ENCODE measurements at regions not wholly inside any gene's neighbourhood (a gene's known extent, or its start where the extent isn't known, plus 50 kb on each side); places are given as distances from the start of the nearest gene placed in this dataset.
"Not testable (repeated sequence)": the region's sequence is repeated elsewhere in the genome, so short reads cannot be mapped to it uniquely, and the experiment has no call there.

DNA sequence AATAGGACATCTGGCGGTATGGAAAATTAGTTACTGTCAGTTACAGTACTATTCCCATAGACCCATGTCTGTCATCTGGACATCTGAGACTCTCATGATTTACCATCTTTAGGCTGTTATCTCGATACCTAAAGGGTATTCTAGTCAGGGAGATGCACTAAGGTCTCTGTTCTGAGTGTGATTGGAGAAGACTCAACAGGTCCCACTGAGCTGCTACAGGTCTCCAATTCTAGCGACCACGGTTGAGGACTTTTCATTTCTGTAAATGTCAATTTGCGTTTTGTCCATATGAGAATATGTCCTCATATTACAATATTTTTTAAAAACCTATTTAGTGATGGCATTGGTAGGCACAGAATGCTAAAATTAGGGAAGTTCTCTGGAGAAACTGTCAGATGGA lies 1160.2 kb downstream of the TMEM121 start:
- no peak for DNase-seq (ENCODE audit: low read depth, low spot score)

DNA sequence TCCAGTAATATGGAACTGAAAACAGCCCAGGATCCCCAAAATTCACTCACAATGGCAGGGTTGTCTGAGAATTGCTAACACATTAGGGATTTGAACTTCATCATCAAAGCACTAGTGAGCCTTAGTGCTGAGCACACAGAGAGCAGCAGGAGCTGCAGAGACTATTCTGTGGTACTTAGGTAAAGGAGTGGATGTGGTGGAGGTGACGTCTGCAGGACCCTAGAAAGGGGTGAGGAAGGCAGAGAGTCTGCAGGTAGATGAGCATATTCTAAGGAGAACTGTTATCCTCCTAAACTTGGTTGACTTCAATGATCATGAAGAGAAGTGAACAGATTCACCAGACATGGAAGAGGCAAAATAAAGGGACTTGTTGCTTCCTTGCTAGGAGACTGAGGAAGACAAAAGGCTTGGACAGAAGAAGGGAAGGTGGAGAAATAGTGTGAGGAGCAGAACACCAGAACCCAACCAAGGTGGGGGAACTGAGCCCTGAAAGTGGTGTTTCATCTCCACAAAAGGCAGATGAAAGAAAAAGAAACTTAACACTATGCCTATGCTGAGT lies 1164.0 kb downstream of the TMEM121 start:
- no peak for DNase-seq (ENCODE audit: low read depth, low spot score)

DNA sequence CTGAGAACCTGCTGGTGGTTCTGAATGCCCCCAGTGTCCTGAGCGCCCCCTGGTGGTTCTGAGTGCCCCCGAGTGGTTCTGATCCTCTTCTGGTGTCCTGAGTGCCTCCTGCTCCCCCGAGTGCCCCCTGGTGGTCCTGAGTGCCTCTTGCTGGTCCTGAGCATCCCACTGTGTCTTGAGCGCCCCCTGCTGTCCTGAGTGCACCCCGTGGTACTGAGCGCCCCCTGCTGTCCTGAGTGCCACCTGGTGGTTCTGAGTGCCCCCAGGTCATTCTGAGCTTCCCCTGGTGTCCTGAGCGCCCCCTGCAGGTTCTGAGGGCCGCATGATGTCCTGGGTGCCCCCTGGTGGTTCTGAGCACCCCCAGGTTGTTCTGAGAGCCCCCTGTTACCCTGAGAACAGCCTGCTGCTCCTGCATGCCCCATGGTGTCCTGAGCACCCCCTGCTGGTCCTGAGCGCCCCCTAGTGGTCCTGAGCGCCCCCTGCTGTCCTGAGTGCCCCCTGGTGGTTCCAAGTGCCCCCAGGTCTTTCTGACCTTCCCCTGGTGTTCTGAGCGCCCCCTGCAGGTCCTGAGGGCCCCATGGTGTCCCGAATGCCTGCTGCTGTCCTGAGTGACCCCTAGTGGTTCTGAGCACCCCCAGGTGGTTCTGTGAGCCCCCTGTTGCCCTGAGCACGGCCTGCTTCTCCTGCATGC lies 1165.4 kb downstream of the TMEM121 start:
- DNase-seq (ENCODE audit: low read depth, low spot score), result no peak

DNA sequence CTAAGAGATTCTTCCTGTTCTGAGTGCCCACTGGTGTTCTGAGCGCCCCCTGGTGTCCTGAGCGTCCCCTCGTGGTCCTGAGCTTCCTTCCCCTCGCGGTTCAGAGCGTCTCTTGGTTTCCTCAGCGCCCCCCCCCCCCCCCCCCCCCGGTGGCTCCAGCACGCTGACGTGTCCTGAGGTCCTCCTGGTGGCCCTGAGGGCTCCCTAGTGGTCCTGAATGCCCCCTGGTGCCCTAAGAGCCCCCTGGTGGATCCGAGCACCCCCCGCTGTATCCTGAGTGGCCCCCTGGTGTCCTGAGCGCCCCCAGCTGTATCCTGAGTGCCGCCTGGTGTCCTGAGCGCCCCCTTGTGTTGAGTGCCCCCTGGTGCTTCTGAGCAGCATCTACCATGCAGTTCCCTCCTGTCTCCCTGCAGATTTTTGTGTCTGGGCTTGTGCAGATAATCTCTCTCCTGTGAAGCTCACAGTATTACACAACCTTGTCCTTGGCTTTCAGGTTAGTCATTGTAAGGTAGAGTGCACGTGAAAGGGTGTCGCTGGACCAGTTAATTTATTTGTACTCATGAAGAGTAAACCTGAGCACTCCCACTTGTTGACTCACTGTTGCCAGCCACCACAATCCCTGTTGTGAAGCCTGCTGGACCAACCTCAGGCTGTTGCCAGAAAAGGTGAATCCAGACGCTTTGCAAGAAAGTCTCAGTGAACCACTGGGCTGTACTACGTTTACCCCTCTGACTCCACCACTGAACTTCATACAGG lies 1168.4 kb downstream of the TMEM121 start:
- DNase-seq (ENCODE audit: low read depth, low spot score), result no peak

DNA sequence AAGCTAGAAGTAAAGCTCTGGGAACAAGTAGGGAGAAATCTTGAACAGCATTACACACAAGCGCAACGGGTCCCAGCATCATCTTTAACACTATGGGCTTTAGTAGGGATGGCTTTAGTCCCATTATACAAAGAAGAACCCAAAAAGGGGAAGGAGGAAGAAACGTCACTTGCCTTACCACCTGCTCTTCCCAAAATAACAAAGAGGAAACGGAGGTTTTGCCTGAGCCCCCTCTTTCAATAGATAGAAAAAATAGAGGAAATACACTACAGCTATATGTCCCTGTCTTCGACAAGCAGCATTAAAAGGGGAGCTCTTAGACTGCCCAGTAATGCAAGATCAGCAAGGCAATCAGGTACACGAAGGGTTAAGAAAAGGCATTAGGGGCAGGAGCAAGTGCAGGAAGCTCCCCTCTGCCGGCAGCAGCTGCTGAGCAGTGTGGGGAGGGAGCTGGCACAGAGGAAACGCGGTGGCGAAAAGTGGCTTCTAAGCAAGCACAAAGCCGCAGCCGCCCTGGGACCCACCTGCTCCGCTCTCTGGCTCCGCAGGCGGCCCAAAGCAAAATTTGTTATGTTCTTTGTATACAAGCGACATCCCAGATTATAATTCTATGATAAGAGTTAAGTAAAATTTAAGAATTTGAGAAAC lies 1172.4 kb downstream of the TMEM121 start:
- not testable (repeated sequence) for DNase-seq (ENCODE audit: low read depth, low spot score)

GRCh38 chr14:106703651-106704050 lies 1177.3 kb downstream of the TMEM121 start:
- DNase-seq (ENCODE audit: low read depth, low spot score), result not testable (repeated sequence)

DNA sequence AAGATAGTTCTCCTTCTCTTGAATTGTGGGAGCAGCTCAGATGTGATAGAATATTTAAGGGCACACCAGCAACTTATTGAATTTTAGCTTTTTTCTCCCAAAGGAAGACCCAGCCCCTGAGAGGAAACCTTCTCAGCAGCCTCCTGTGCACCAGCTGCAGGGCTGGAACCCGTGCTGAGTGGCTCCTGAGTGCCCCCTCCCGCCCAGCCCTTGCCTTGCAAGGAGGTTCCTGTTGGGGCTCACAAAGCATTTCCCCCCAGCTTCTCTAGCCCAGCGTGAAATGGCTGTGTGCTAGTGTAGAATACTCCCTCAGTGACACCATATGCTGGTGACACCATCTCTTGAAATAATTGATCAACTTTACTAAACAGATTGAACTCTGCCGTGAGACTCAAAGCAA lies 1180.1 kb downstream of the TMEM121 start:
- not testable (repeated sequence) for DNase-seq (ENCODE audit: low read depth, low spot score)

- DNase-seq (ENCODE audit: low read depth, low spot score), result not testable (repeated sequence)
Observed at GRCh38 chr14:106710187-106710586, 1183.8 kb downstream of the TMEM121 start.

DNA sequence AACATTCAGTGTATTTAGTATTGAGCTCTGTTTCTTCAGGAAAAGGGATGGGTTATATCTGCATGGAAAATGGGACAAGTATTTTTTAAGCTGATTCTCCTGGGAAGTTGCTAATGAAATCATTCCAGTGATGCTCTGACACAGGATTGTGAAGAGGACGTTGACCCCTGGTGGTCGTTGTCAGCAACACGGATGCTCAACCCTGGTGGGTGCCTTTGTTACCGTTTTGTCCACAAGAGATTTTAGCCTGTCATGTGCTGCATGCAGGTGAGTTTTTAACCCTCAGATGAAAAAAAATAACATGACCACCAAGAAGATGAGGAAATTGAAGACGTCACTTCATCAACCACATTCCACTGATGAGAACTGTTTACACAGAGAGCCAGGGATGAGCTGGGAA lies 1186.1 kb downstream of the TMEM121 start:
- not testable (repeated sequence) for DNase-seq (ENCODE audit: low read depth, low spot score)

DNA sequence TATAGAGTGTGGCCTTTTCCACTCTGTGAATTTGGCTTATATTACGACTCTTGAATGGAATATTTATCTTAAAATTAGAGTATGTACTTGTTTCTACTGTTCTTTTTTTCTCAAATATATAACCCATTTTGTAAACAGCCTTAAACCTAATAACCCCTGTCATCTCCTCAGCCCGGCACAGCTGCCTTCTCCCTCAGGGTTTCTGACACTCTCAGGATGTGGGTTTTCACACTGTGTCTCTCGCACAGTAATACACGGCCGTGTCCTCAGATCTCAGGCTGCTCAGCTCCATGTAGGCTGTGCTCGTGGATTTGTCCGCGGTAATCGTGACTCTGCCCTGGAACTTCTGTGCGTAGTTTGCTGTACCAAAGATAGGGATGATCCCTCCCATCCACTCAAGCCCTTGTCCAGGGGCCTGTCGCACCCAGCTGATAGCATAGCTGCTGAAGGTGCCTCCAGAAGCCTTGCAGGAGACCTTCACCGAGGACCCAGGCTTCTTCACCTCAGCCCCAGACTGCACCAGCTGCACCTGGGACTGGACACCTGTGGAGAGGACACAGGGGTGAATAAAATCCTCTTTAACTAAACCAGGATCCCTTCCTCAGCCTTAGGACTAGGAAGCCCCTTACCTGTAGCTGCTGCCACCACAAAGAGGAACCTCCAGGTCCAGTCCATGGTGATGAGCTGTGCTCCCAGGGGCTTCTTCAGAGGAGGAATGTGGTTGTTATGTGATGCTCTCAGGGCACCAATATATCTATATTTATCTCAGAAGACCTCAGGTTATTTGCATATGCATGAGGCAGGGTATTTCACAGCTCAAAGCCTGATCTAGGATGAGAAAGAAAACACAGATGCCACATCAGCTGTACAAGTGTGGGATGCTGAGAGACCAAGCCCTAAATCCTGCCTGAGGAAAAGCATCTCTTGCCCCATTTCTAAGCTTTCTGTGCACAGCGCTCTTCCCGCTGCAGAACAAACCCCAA lies 1188.4 kb downstream of the TMEM121 start:
- DNase-seq (ENCODE audit: low read depth, low spot score), result not testable (repeated sequence)

GRCh38 chr14:106717544-106717943 lies 1191.2 kb downstream of the TMEM121 start:
- not testable (repeated sequence) for DNase-seq (ENCODE audit: low read depth, low spot score)

DNA sequence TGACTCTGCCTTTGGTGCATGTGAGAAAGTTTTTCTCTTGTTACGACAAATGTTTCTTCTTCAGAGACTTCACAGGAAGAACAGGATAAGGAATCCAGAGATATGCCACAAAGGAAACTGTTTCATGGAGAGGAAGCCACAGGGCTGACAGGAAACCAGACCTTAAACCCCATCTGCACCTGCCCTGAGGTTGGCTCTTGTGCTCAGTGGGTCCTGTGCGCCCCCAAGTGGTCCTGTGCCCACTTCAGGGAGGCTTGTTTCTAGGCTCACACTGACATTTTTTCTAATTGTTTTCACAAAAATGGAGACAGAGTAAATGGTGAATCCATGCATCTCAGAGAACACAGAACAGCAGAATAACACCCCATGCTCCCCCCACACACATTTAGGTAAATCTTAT lies 1193.5 kb downstream of the TMEM121 start:
- DNase-seq (ENCODE audit: low read depth, low spot score), result not testable (repeated sequence)

GRCh38 chr14:106721926-106722325 lies 1195.5 kb downstream of the TMEM121 start:
- not testable (repeated sequence) for DNase-seq (ENCODE audit: low read depth, low spot score)

DNA sequence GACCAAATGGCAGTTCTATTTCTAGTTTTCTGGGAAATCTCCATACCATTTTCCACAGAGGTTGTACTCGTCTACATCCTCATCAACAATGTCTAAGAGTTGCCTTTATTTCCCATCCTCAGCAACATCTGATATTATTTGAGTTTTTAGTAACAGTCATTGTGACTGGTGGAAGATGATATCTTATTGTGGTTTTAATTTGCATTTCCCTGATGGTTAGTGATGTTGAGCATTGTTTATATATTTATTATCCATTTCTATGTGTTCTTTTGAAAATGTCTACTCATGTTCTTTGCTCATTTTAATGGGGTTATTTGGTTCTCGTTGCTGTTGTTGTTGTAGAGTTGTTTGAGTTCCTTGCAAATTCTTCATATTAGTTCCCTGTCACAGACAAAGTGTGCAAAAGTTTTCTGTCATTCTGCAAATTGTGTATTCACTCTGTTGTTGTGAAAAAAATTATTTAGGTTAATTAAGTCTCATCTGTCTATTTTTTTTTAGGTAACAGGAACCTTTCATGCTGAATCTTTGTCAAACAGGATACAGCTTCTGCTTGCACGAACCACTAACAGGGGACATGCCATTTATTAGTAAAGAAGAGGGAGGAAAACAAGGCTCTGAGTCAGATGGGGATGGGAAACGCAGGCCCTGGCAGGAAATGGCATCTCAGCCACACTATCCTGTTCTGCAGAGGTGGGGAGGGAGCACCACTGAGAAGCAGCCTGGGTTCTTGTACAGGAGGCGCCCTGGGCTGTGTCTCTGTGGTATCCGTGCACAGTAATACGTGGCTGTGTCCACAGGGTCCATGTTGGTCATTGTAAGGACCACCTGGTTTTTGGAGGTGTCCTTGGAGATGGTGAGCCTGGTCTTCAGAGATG lies 1196.7 kb downstream of the TMEM121 start:
- DNase-seq (ENCODE audit: low read depth, low spot score), result not testable (repeated sequence)

DNA sequence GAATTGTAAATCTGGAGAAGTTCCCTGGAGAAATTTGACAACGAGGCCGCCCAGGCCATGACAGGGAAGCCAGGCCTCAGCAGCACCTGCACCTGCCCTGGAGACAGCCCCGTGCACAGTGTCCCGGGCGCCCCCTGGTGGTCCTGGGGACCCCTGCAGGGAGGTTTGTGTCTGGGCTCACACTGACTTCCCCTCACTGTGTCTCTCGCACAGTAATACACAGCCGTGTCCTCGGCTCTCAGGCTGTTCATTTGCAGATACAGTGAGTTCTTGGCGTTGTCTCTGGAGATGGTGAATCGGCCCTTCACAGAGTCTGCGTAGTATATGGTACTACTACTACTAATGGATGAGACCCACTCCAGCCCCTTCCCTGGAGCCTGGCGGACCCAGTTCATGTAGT lies 1201.6 kb downstream of the TMEM121 start:
- DNase-seq (ENCODE audit: low read depth, low spot score), result not testable (repeated sequence)

- no peak for DNase-seq (ENCODE audit: low read depth, low spot score)
Observed at GRCh38 chr14:106728611-106729010, 1202.2 kb downstream of the TMEM121 start.

- no peak for DNase-seq (ENCODE audit: low read depth, low spot score)
Observed at GRCh38 chr14:106729551-106729950, 1203.2 kb downstream of the TMEM121 start.

DNA sequence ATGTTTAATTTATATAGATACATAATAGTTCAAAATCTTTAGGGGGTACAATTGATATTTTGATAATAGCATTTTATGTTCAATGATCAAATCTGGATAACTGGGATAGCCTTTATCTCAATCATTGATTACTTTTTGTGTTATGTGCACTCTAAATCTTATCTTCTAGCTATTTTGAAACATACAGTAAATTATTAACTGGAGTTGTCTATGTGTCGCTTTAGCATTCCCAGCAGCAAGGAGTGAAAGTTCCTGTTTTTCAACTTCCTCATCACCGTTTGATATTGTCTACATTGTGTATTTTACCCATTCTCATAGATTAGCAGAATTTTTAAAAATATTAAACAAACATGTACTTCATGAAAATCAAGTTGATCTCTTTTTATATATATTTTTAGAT lies 1207.4 kb downstream of the TMEM121 start:
- DNase-seq (ENCODE audit: low read depth, low spot score), result no peak

DNA sequence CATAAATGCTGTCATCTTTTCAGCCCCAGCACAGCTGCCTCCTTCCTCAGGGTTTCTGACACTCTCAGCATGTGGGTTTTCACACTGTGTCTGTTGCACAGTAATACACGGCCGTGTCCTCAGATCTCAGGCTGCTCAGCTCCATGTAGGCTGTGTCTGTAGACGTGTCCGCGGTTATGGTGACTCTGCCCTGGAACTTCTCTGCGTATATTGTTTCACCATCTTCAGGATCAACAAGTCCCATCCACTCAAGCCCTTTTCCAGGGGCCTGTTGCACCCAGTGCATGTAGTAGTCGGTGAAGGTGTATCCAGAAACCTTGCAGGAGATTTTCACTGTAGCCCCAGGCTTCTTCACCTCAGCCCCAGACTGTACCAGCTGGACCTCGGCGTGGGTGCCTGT lies 1210.6 kb downstream of the TMEM121 start:
- DNase-seq (ENCODE audit: low read depth, low spot score), result no peak

DNA sequence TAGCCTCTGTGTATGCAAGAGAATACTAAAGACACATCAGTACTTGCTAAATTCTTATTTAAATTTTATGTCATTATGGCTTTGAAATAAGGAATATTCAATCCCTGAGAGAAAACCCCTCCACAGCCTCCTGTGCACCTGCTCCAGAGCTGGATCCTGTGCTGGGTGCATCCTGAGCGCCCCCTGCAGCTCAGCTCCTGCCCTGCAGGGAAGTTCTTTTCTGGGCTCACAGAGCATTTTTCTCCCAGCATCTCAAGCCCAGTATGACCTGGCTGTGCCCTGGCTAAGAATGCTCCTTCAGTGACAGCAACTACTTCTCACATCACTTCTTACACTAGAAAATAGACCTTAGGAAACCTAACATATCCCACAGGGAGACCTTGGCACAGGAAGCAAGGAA lies 1211.7 kb downstream of the TMEM121 start:
- no peak for DNase-seq (ENCODE audit: low read depth, low spot score)

Data from iPS DF 19.7 (cell line).